K562 (cell line): ENCODE measurements at regions not wholly inside any gene's neighbourhood (a gene's known extent, or its start where the extent isn't known, plus 50 kb on each side); places are given as distances from the start of the nearest gene placed in this dataset.

ENCODE experiments used
- ATAC-seq: fragments of 200-7000 bp; cut with Tn5 transposase; 3 replicates; pipeline ENCODE4 v1.9.1; 2020; ENCODE audit warnings: moderate library complexity
- BruUV-seq: library from RNA; stranded (reverse); fragments of 400-500 nt; replicated peaks from 2 replicates; lab custom pipeline; 2021; lab: Mats Ljungman, UMichigan
- CTCF ChIA-PET: fragments of 300-600 bp; formaldehyde crosslinking; extraction: SDS; loops from one replicate; lab custom pipeline; 2021; ENCODE audit warnings: low intra/inter-chr PET ratio; lab: Yijun Ruan, JAX
- POLR2A ChIA-PET: fragments of 300-600, 350-650 bp; sonication (Branson Sonifier 250); formaldehyde crosslinking; extraction: SDS; loops from one replicate; lab custom pipeline; 2021; ENCODE audit warnings: antibody characterized with exemption, inconsistent platforms; lab: Yijun Ruan, JAX
- DNase-seq, 4 experiments: peaks; one replicate each; pipeline versions ENCODE4 v3.0.0 to v3.0.0-alpha.2; 2011 to 2018; ENCODE audit warnings: low spot score in 3 of 4, mixed read lengths in 3 of 4; ENCODE audit errors: extremely low read depth in 1 of 4
- FAIRE-seq: peaks from 2 replicates; lab custom pipeline; 2011; peaks lifted over from hg19 to GRCh38; lab: Jason Lieb, UNC
- H2AFZ ChIP-seq: 2 replicates; pipeline ENCODE4 v1.6.0; 2011; ENCODE audit warnings: low read depth, low read length, control low read depth, inconsistent platforms
- H3K27ac ChIP-seq: fragments of 200-600 bp; 3 replicates; pipeline ENCODE4 v1.8.0; 2011; ENCODE audit warnings: low read depth, mild to moderate bottlenecking, control low read depth, inconsistent platforms, low read length, moderate library complexity, mixed read lengths; ENCODE audit errors: extremely low read depth
- H3K27me3 ChIP-seq, 2 experiments: fragments of 300-600 bp in 1 of 2; 2 replicates in 1 of 2; 3 replicates in 1 of 2; pipeline versions ENCODE4 v1.6.0 to v1.8.0; 2011; ENCODE audit warnings: inconsistent platforms in 2 of 2, low read length in 2 of 2, mild to moderate bottlenecking in 1 of 2, mixed read lengths in 1 of 2, moderate library complexity in 1 of 2; ENCODE audit not compliant: control insufficient read depth in 2 of 2, insufficient read depth in 2 of 2
- H3K36me3 ChIP-seq: fragments of 300-600 bp; 3 replicates; pipeline ENCODE4 v1.8.0; 2011; ENCODE audit warnings: mild to moderate bottlenecking, low read length, inconsistent platforms; ENCODE audit not compliant: control insufficient read depth, insufficient read depth
- H3K4me1 ChIP-seq, 2 experiments: fragments of 200-600 bp in 1 of 2; replicated peaks in 1 of 2; 2 replicates in 1 of 2; 3 replicates in 1 of 2; pipeline versions ENCODE4 v1.5.1 to v1.8.0; 2011; ENCODE audit warnings: inconsistent platforms in 2 of 2, low read length in 2 of 2, mild to moderate bottlenecking in 1 of 2, mixed read lengths in 1 of 2, moderate library complexity in 1 of 2; ENCODE audit not compliant: control insufficient read depth in 2 of 2, insufficient read depth in 2 of 2
- H3K4me2 ChIP-seq: 2 replicates; pipeline ENCODE4 v1.6.1; 2011; ENCODE audit warnings: low read length, control low read depth, inconsistent platforms, mixed read lengths; ENCODE audit not compliant: insufficient read depth
- H3K4me3 ChIP-seq: fragments of 200-600 bp; sonication (generic), shearing (Covaris generic); 2 replicates; pipeline ENCODE4 v1.5.1; 2016; ENCODE audit warnings: control low read depth, inconsistent platforms
- H3K79me2 ChIP-seq: fragments of 200-600 bp; 3 replicates; pipeline ENCODE4 v1.8.0; 2011; ENCODE audit warnings: low read length, inconsistent platforms; ENCODE audit not compliant: control insufficient read depth, insufficient read depth
- H3K9ac ChIP-seq, 2 experiments: 2 replicates each; pipeline versions ENCODE4 v1.6.0 to v1.6.1; 2011; ENCODE audit warnings: low read depth in 2 of 2, low read length in 2 of 2, control low read depth in 1 of 2, inconsistent platforms in 1 of 2, mild to moderate bottlenecking in 1 of 2, mixed read lengths in 1 of 2; ENCODE audit not compliant: insufficient read depth in 1 of 2
- H3K9me1 ChIP-seq: one replicate; pipeline ENCODE4 v1.6.0; 2011; ENCODE audit warnings: inconsistent platforms, mild to moderate bottlenecking, low read length, moderate library complexity; ENCODE audit not compliant: control insufficient read depth, insufficient read depth
- H3K9me3 ChIP-seq: replicated peaks from 2 replicates; pipeline ENCODE4 v1.5.1; 2011; ENCODE audit warnings: low read depth, low read length, inconsistent platforms; ENCODE audit not compliant: control insufficient read depth, insufficient read depth
- H4K20me1 ChIP-seq: replicated peaks from 2 replicates; pipeline ENCODE4 v1.6.1; 2011; ENCODE audit warnings: low read length, inconsistent platforms, mixed read lengths; ENCODE audit not compliant: control insufficient read depth, insufficient read depth
- ARNT ChIP-seq, 2 experiments: fragments of 450-650 bp; IDR thresholded peaks; 2 replicates each; pipeline ENCODE4 v1.6.1; 2016; ENCODE audit warnings: mild to moderate bottlenecking in 1 of 2
- MAFG ChIP-seq: fragments of 450-650 bp; conservative IDR thresholded peaks from 2 replicates; pipeline ENCODE4 v1.6.1; 2016; ENCODE audit warnings: missing genetic modification characterization, missing compliant biosample characterization
- NFE2 ChIP-seq: IDR thresholded peaks from 2 replicates; pipeline ENCODE4 v1.6.1; 2014; ENCODE audit warnings: antibody characterized with exemption, low read depth
- PHF8 ChIP-seq: fragments of 200-600 bp; sonication (generic); IDR thresholded peaks from 2 replicates; pipeline ENCODE4 v1.6.1; 2012; ENCODE audit warnings: mixed run types, mild to moderate bottlenecking, inconsistent platforms, low read length, moderate library complexity, borderline replicate concordance
- POLR2A ChIP-seq: fragments of 450-650 bp; conservative IDR thresholded peaks from 2 replicates; pipeline ENCODE4 v1.6.1; 2016
- TOE1 ChIP-seq, 2 experiments: fragments of 450-650 bp in 1 of 2; sonication (generic) in 1 of 2; formaldehyde crosslinking in 1 of 2; IDR thresholded peaks; 2 replicates each; pipeline versions ENCODE4 v1.7.1 to v1.8.0; 2016 to 2022; ENCODE audit warnings: borderline replicate concordance in 2 of 2, mild to moderate bottlenecking in 2 of 2, antibody characterized with exemption in 1 of 2, inconsistent platforms in 1 of 2, low read depth in 1 of 2, missing genetic modification reagents in 1 of 2, moderate library complexity in 1 of 2
- WHSC1 ChIP-seq: IDR thresholded peaks from one replicate; pipeline ENCODE4 v1.6.1; 2012; ENCODE audit warnings: low read length, control low read depth, inconsistent platforms
- ZNF518B ChIP-seq: fragments of 250-450 bp; sonication (Bioruptor Pico); IDR thresholded peaks from 2 replicates; pipeline ENCODE4 v1.5.0; 2021; ENCODE audit warnings: mild to moderate bottlenecking, moderate library complexity
- WGBS: fragments of 100-300 bp; shearing (Covaris generic); methylation state at CpG from one replicate; pipeline ENCODE4 v1.1.6; 2016; ENCODE audit warnings: low coverage, mixed read lengths; ENCODE audit not compliant: insufficient coverage; ENCODE audit errors: missing lambda C conversion rate; 5-methylcytosine and 5-hydroxymethylcytosine counted together
- in situ Hi-C: fragments of 300-500 bp; cut with MboI; formaldehyde crosslinking; loops from 4 replicates; pipeline ENCODE4 v1.15.0; 2018; ENCODE audit warnings: inconsistent platforms, mixed read lengths
- intact Hi-C: fragments of 100-400 bp; cut with micrococcal nuclease; formaldehyde crosslinking; loops from 2 replicates; pipeline ENCODE4 v1.14.2; 2022

- in situ Hi-C loops = no loop called here
- Histone ChIP-seq H3K9ac (no peak overlapping the region), H3K79me2 (no peaks in the 10 kb centered on the region)
- TF ChIP-seq NFE2 (no peak), TOE1 (IDR thresholded peaks at IDR 0.05; ENCODE audit: borderline replicate concordance) (no peak), TOE1 (CRISPR knock-in tag; IDR thresholded peaks at IDR 0.05; ENCODE audit: borderline replicate concordance, low read depth) (no peak), MAFG (tag) (no peak), ZNF518B (no peak), POLR2A (no peak), PHF8 (no peak), WHSC1 (no peak), ARNT (IDR thresholded peaks at IDR 0.05) (no peak)
- TF ChIP-seq, all 486 proteins: peak for 0
- ChIA-PET CTCF (no interaction called here), POLR2A (no interaction called here)
- Histone ChIP-seq H4K20me1 (no peaks in the 10 kb centered on the region), H3K27ac (no peak overlapping the region), H3K4me1 (no peaks in the 10 kb centered on the region), H3K27me3 (no peaks in the 10 kb centered on the region), H3K4me2 (no peak overlapping the region), H3K36me3 (no peaks in the 10 kb centered on the region), H3K9me3 (no peaks in the 10 kb centered on the region), H3K9me1 (no peaks in the 10 kb centered on the region), H2AFZ (no peak overlapping the region), H3K4me3 (no peak overlapping the region)
- WGBS = 0% methylated on average over 8 of the region's 8 CpGs
- no peak for ATAC-seq
- intact Hi-C loops = no loop called here
- no peak for FAIRE-seq
- no peak for DNase-seq
- no TSS peak for BruUV-seq
Measured at GRCh38 chr13:79226250-79226649, 179.8 kb downstream of the RBM26 start.
